ENCODE measurements at regions not wholly inside any gene's neighbourhood (a gene's known extent, or its start where the extent isn't known, plus 50 kb on each side); places are given as distances from the start of the nearest gene placed in this dataset.

GRCh38 chr20:52727740-52728456 lies 244.3 kb upstream of the TSHZ2 start:
- DNase-seq (ENCODE audit: low read depth): no peak

GRCh38 chr20:52724541-52724940 lies 247.6 kb upstream of the TSHZ2 start:
- no peak for DNase-seq (ENCODE audit: low read depth)

- no peak for DNase-seq (ENCODE audit: low read depth)
These were observed 249.1 kb upstream of the TSHZ2 start for GRCh38 chr20:52722926-52723688.

GRCh38 chr20:52708137-52708536 lies 264.0 kb upstream of the TSHZ2 start:
- no peak for DNase-seq (ENCODE audit: low read depth)

GRCh38 chr20:52704553-52704952 lies 267.6 kb upstream of the TSHZ2 start:
- no peak for DNase-seq (ENCODE audit: low read depth)

- DNase-seq (ENCODE audit: low read depth): no peak
These were observed 283.8 kb upstream of the TSHZ2 start for GRCh38 chr20:52688345-52688744.

GRCh38 chr20:52684905-52685304 lies 287.3 kb upstream of the TSHZ2 start:
- no peak for DNase-seq (ENCODE audit: low read depth)

GRCh38 chr20:52684176-52684575 lies 288.0 kb upstream of the TSHZ2 start:
- no peak for DNase-seq (ENCODE audit: low read depth)

GRCh38 chr20:52683761-52684160 lies 288.4 kb upstream of the TSHZ2 start:
- no peak for DNase-seq (ENCODE audit: low read depth)

- DNase-seq (ENCODE audit: low read depth): no peak
These were observed 289.9 kb upstream of the TSHZ2 start for GRCh38 chr20:52682237-52682636.

- DNase-seq (ENCODE audit: low read depth): no peak
These were observed 290.9 kb upstream of the TSHZ2 start for GRCh38 chr20:52681288-52681687.

- no peak for DNase-seq (ENCODE audit: low read depth)
These were observed 294.9 kb upstream of the TSHZ2 start for GRCh38 chr20:52677216-52677615.

- no peak for DNase-seq (ENCODE audit: low read depth)
These were observed 295.7 kb upstream of the TSHZ2 start for GRCh38 chr20:52676283-52676995.

- DNase-seq (ENCODE audit: low read depth): no peak
These were observed 296.8 kb upstream of the TSHZ2 start for GRCh38 chr20:52675375-52675774.

GRCh38 chr20:52668626-52669025 lies 303.5 kb upstream of the TSHZ2 start:
- DNase-seq (ENCODE audit: low read depth): no peak

- no peak for DNase-seq (ENCODE audit: low read depth)
These were observed 304.8 kb upstream of the TSHZ2 start for GRCh38 chr20:52667358-52667757.

- DNase-seq (ENCODE audit: low read depth): no peak
These were observed 306.7 kb upstream of the TSHZ2 start for GRCh38 chr20:52665441-52665840.

GRCh38 chr20:52655395-52655794 lies 316.8 kb upstream of the TSHZ2 start:
- no peak for DNase-seq (ENCODE audit: low read depth)

GRCh38 chr20:52654567-52654966 lies 317.6 kb upstream of the TSHZ2 start:
- DNase-seq (ENCODE audit: low read depth): no peak

- no peak for DNase-seq (ENCODE audit: low read depth)
These were observed 319.9 kb upstream of the TSHZ2 start for GRCh38 chr20:52652271-52652670.

- no peak for DNase-seq (ENCODE audit: low read depth)
These were observed 322.4 kb upstream of the TSHZ2 start for GRCh38 chr20:52649727-52650126.

- DNase-seq (ENCODE audit: low read depth): no peak
These were observed 326.3 kb upstream of the TSHZ2 start for GRCh38 chr20:52645822-52646221.

GRCh38 chr20:52643034-52643433 lies 329.1 kb upstream of the TSHZ2 start:
- no peak for DNase-seq (ENCODE audit: low read depth)

All from amniotic epithelial cell (primary cell).